Stromal cell of bone marrow (primary cell): ENCODE measurements at regions not wholly inside any gene's neighbourhood (a gene's known extent, or its start where the extent isn't known, plus 50 kb on each side); places are given as distances from the start of the nearest gene placed in this dataset.

Source experiments
- DNase-seq: peaks from one replicate; pipeline ENCODE4 v3.0.0-alpha.2; 2012; ENCODE audit warnings: low read depth

DNA sequence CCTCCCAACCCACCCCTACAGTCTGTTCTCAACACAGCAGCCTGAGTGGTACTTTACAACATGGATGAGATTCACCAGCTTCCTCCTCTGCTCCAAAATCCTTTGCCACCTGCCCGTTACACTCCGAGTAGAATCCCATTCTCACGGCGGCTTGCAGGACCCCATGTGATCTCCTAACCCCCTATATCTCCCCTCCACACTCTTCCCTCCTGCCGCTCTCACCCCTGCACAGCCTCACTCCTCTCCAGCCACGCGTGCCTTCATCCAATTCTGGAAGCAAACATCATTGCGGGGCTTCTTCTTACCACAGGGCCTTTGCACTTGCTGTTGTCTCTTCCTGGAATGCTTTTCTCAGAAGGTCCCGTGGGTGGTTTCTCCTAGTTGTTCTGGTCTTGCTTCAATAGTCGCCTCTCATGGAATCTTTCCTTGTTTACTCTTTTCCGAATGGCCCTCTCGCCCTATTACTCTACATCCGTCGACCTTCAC lies 472.3 kb downstream of the CDH26 start:
- no peak for DNase-seq

GRCh38 chr20:60431349-60431748 lies 473.1 kb downstream of the CDH26 start:
- no peak for DNase-seq

DNA sequence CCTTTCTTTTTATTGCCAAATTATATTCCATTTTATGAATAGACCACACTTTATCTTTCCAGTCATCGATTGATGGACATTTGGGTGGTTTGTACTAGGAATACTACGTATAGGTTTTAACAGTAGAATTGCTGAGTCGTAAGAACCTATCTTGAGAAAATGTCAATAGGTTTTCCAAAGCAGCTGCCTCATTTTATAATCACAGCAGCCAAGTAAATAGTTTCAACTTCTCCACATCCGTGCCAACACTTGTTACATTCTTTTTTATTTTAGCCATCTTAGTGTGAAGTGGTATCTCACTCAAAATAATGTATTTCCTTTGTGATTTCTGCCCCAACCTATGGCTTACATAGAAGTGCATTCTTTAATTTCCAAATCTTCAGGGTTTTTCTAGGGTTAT lies 479.2 kb downstream of the CDH26 start:
- no peak for DNase-seq

GRCh38 chr20:60446267-60447111 lies 488.3 kb downstream of the CDH26 start:
- DNase-seq: no peak

- DNase-seq: peak; percentile 21
Measured at GRCh38 chr20:60447703-60448102, 489.5 kb downstream of the CDH26 start.

DNA sequence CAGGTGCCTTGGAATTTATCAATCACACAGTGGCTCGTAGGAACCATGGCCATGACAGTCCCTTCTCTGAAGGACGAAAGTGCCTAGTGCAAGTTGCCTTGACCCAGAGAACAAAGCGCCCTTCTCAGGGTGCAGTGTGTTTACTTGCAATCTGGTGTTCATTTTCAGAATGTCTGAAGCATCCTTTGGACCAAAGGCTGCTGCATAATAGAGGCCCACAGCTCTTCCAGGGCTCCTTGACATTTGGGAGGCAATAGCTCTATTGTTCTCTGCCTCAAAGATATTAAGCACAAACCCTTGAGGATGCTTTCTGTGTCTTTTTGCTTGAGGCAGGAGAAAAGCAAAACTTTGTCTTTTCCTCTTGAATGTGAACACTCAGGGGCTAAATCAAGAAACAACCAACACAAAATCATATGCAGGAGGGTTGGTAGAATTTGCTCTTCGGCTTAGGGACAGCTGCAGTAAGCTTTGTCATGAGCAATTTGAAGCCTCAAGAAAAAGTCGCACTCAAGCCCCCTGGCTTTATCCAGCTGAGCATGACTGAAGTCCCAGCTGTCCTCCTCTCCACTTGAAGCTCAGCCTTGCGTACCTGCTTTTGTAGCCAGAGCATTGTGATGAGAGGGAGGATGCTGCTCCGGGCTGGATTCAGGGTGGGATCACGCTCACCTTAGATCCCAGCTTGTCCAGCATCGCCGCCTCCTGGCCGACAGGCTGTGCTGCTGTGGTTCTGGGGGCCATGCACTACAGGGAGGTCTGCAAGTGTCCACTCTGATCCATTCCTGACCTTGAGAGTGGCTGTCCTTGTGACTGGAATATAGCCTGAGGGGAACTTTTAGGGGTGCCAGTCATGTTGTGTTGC lies 495.4 kb downstream of the CDH26 start:
- DNase-seq: no peak

DNA sequence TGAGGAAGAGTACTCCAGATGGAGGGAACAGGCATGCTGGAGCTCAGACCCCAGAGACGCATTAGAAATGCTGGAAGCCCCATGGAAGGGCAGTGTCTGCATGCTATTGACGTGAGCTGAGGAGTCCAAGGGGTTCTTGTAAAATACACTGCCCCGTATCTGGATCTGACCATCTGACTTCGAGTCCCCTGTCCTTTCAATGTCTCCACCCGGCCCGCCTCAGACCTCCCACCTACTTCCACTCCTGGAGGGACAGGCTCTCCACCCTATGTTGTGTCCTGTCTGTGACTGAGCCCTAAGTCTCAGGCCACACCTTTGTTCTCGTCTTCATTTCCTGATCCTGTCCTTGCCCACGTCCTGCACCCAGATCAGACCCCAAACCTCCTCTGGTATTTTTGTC lies 496.3 kb downstream of the CDH26 start:
- DNase-seq: no peak

GRCh38 chr20:60455272-60455671 lies 497.0 kb downstream of the CDH26 start:
- DNase-seq: no peak

DNA sequence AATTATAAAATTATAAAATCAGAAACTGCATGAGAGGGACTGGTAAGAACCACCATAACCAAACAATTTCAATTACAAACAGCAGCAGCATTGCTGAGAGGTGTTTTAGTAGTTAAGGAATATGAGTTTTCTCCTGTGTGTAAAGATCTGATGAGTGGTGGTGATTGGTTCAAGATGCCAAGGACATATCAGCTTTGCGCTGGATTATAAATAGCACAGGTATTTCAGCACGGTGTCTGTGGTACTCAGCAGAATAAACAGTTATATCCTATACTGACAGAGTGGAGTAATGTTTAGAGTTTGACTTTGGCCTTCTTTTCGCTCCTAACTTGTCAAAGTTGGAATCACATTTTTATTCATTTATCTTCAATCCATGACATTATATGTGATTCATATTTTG lies 501.0 kb downstream of the CDH26 start:
- DNase-seq: no peak

DNA sequence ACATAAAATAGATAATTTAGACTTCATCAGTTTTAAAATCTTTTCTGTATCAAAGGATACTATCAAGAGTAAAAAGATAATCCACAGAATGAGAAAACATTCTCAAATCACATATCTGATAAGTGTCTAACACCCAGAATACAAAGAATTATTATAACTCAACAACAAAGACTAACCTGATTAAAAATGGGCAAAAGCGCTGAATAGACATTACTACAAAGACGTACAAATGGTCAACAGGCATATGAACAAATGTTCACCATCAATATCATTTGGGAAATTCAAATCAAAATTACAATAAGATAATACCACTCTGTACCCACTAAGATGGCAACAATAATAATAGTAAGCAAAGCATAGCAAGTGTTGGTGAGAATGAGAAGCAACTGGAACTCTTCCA lies 503.8 kb downstream of the CDH26 start:
- no peak for DNase-seq

DNA sequence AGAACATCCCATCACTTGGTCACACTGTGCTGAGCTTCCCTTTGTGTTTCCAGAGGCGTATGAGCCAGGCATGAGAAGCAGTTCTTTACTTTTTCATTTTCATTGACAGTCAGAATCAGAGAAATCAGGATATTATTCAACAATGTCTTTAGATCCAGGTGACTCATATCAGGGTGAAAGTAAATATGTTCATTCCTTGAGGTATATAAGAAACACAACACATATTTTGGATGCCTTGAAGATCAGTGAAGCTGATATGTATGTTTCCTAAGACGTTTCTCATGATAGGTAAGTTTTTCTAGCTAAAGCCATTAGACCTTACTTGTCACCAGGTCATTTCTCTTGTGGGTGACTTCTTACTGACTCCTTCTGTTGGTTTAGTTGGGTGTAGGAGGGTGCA lies 505.6 kb downstream of the CDH26 start:
- no peak for DNase-seq

- DNase-seq: no peak
Measured at GRCh38 chr20:60465439-60465838, 507.2 kb downstream of the CDH26 start.

DNA sequence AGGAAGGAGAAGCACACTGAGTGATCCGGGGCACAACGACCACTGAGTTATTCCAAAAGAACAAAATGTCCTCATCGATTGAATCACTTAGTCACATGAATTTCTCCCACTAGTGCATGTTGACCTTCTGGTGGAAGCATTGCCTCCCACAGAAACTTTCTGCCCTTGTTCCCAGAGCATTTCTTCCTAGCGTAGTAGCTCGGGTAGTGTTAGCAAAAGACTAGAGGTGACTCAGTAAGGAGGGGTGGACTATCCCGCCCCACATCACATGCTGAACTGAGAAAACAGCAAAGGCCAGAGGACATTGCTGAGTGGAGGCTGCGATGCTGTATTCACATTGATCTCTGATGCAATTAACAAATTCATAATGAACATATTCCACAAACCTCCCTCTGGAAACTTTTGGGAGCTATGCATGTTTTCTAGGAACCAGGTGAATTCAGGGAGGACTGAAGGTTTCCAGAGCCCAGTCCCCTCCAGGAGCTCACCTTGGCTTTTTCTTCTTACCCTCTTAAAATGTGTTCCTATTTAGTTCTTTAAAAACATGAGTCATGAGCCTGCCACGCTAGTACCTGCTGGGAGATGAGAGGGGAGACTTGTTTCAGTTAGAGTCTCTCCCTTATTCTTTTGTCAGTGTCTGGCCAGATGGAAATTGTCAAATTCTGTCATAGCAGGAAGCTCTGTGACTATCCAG lies 507.9 kb downstream of the CDH26 start:
- no peak for DNase-seq

GRCh38 chr20:60466687-60467022 lies 508.4 kb downstream of the CDH26 start:
- DNase-seq: no peak

GRCh38 chr20:60467078-60467477 lies 508.9 kb downstream of the CDH26 start:
- DNase-seq: no peak

- DNase-seq: no peak
Measured at GRCh38 chr20:60467771-60468170, 509.5 kb downstream of the CDH26 start.

DNA sequence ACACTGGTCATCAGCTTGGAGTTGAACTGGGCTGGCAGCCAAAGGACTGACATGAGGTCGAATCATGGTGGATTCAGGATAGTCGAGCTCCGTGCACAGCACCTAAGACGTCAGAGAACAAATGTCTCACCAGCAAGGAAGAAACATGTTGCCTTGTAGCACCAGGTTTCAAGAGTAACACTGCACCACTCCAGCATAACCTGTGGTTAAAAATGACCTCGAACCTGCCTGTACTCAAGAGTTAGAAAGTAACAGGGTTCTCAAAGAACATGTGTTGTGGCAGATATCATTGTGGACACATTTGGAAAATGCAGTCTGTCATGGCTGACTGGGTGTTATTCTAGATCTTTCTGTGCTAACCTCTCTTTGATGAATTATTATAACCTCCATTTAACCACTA lies 511.6 kb downstream of the CDH26 start:
- DNase-seq: no peak

DNA sequence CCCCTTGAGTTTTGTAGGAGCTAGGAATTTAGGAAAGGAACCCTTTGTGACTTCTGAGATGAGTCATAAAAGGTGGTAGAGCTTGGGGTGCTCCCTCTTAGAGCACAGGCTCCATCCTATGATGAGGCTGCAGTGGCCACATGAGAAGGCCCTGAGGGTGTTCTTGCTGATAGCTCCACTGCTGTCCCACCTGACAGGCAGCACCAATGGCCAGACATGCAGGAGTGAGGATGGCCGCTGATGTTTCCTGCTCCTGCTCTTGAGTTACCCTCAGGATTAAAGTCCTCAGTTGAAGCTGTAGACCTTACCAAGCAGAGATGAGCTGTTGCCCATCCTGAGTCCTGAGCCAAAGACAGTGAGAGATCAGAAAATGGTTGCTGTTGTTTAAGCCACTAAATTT lies 512.1 kb downstream of the CDH26 start:
- DNase-seq: no peak

DNA sequence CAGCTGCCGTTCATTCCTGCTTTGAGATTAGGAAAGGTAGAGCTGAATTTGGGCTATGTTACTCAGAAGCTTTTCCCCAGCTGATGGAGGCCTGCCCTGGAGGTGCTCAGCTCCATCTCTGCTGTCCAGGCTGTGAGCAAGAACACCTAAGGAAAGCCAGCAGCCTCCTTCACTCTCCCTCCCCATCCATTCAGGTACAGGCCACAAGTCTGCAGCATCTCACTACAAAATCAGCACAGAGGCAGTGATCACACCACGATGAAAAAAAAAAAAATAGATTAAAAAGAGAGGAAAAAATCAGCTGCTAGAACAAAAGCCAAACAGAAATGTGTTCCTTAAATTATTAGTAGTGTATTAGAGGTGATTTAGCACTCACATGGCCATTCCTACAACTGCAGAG lies 515.0 kb downstream of the CDH26 start:
- DNase-seq: no peak

GRCh38 chr20:60474385-60474910 lies 516.2 kb downstream of the CDH26 start:
- no peak for DNase-seq

- no peak for DNase-seq
Measured at GRCh38 chr20:60476045-60476444, 517.8 kb downstream of the CDH26 start.

DNA sequence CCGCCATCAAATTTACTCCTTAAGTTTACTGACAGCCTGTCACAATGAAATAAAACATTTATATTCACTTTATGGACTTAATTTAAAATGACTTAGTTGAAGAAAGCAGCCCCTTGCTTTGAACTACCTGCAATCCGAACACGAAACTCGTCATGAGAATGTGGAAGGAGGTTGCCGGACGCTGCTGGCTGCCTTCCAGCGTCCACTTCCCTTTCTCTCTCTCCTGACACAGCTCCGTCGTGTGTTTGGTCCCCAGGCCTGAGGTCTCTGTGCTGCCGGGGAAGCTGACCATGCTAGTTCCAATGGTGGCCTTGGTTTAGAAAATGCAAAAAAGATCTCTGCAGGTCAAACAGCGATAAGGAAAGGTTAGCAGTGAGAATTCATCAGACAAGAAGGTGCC lies 519.7 kb downstream of the CDH26 start:
- DNase-seq: no peak
